ENCODE measurements at regions not wholly inside any gene's neighbourhood (a gene's known extent, or its start where the extent isn't known, plus 50 kb on each side); places are given as distances from the start of the nearest gene placed in this dataset.
"Not testable (repeated sequence)": the region's sequence is repeated elsewhere in the genome, so short reads cannot be mapped to it uniquely, and the experiment has no call there.

- Histone ChIP-seq H3K4me1 (ENCODE audit: insufficient read depth, low read length) (no peaks in the 10 kb centered on the region), H3K27me3 (ENCODE audit: low read length) (peaks cover 2% of the 10 kb centered on the region; the same call in 1 of the 2 replicates), H2AFZ (ENCODE audit: low read length) (no peak overlapping the region), H3K9me2 (replicated peaks; ENCODE audit: low read length) (no peaks in the 10 kb centered on the region), H3K4me2 (ENCODE audit: low read length) (no peak overlapping the region), H4K20me1 (ENCODE audit: low read length) (no peaks in the 10 kb centered on the region), H3K9me3 (ENCODE audit: low read length) (no peaks in the 10 kb centered on the region), H3K27ac (ENCODE audit: low read length) (no peak overlapping the region), H3K9ac (ENCODE audit: low read length) (no peak overlapping the region), H3K4me3 (ENCODE audit: low read length) (no peak overlapping the region), H3F3A (ENCODE audit: low read length, unreplicated experiment) (no peaks in the 10 kb centered on the region), H3K36me3 (ENCODE audit: low read depth, low read length) (no peaks in the 10 kb centered on the region), H3K79me2 (ENCODE audit: low read length) (no peaks in the 10 kb centered on the region)
- DNase-seq (peak; percentile 29), ATAC-seq (peak; percentile 59; the same call in 1 of the 2 replicates)
- TF ChIP-seq CTCF (conservative IDR thresholded peaks at IDR 0.05; ENCODE audit: low read depth, low read length): no peak
- no peak for TF ChIP-seq EZH2phosphoT487 (IDR thresholded peaks at IDR 0.05; ENCODE audit: borderline replicate concordance, low read length)
- no peak for TF ChIP-seq EZH2 (IDR thresholded peaks at IDR 0.05; ENCODE audit: low read length, unreplicated experiment)
- CTCF ChIA-PET: no interaction called here
- POLR2A ChIA-PET (ENCODE audit: unreplicated experiment): no interaction called here
- no TSS peak for BruUV-seq (replicated peaks)
- intact Hi-C loops (cut with micrococcal nuclease): no loop called here
Observed at GRCh38 chr3:109413049-109413448, 75.7 kb upstream of the DPPA4 start.

GRCh38 chr3:109411547-109411946, 74.2 kb upstream of the DPPA4 start:
- ATAC-seq (no peak), DNase-seq (no peak)
- Histone ChIP-seq H3K4me2 (ENCODE audit: low read length) (no peak overlapping the region), H3K9ac (ENCODE audit: low read length) (no peak overlapping the region), H3K4me3 (ENCODE audit: low read length) (no peak overlapping the region), H3K27me3 (ENCODE audit: low read length) (peaks cover 2% of the 10 kb centered on the region; the same call in 1 of the 2 replicates), H3K4me1 (ENCODE audit: insufficient read depth, low read length) (no peaks in the 10 kb centered on the region), H3K27ac (ENCODE audit: low read length) (no peak overlapping the region), H3K79me2 (ENCODE audit: low read length) (no peaks in the 10 kb centered on the region), H3F3A (ENCODE audit: low read length, unreplicated experiment) (no peaks in the 10 kb centered on the region), H4K20me1 (ENCODE audit: low read length) (no peaks in the 10 kb centered on the region), H3K36me3 (ENCODE audit: low read depth, low read length) (no peaks in the 10 kb centered on the region), H2AFZ (ENCODE audit: low read length) (no peak overlapping the region), H3K9me3 (ENCODE audit: low read length) (no peaks in the 10 kb centered on the region), H3K9me2 (replicated peaks; ENCODE audit: low read length) (no peaks in the 10 kb centered on the region)
- BruUV-seq (replicated peaks): no TSS peak
- TF ChIP-seq EZH2phosphoT487 (IDR thresholded peaks at IDR 0.05; ENCODE audit: borderline replicate concordance, low read length) (no peak), EZH2 (IDR thresholded peaks at IDR 0.05; ENCODE audit: low read length, unreplicated experiment) (no peak), CTCF (conservative IDR thresholded peaks at IDR 0.05; ENCODE audit: low read depth, low read length) (no peak)
- intact Hi-C loops (cut with micrococcal nuclease): no loop called here
- POLR2A ChIA-PET (ENCODE audit: unreplicated experiment): no interaction called here
- CTCF ChIA-PET: no interaction called here

GRCh38 chr3:109396806-109397205, 59.5 kb upstream of the DPPA4 start:
- TF ChIP-seq EZH2phosphoT487 (IDR thresholded peaks at IDR 0.05; ENCODE audit: borderline replicate concordance, low read length): no peak
- TF ChIP-seq EZH2 (IDR thresholded peaks at IDR 0.05; ENCODE audit: low read length, unreplicated experiment): no peak
- TF ChIP-seq CTCF (conservative IDR thresholded peaks at IDR 0.05; ENCODE audit: low read depth, low read length): no peak
- H3K27me3 ChIP-seq (ENCODE audit: low read length): no peaks in the 10 kb centered on the region; the same call in 1 of the 2 replicates
- ATAC-seq (no peak), DNase-seq (no peak)
- H3K9me2 ChIP-seq (replicated peaks; ENCODE audit: low read length): no peaks in the 10 kb centered on the region
- H4K20me1 ChIP-seq (ENCODE audit: low read length): no peaks in the 10 kb centered on the region
- no peaks in the 10 kb centered on the region for H3F3A ChIP-seq (ENCODE audit: low read length, unreplicated experiment)
- intact Hi-C loops (cut with micrococcal nuclease): loop anchor here (5.0 kb wide), 1 partner anchor 375 kb away; no protein-coding TSS in a partner anchor
- H3K4me3 ChIP-seq (ENCODE audit: low read length): no peak overlapping the region
- no peaks in the 10 kb centered on the region for H3K4me1 ChIP-seq (ENCODE audit: insufficient read depth, low read length)
- no peak overlapping the region for H3K27ac ChIP-seq (ENCODE audit: low read length)
- no peak overlapping the region for H3K4me2 ChIP-seq (ENCODE audit: low read length)
- no peaks in the 10 kb centered on the region for H3K36me3 ChIP-seq (ENCODE audit: low read depth, low read length)
- ChIA-PET POLR2A (ENCODE audit: unreplicated experiment) (no interaction called here), CTCF (no interaction called here)
- H3K9ac ChIP-seq (ENCODE audit: low read length): no peak overlapping the region
- BruUV-seq (replicated peaks): no TSS peak
- no peaks in the 10 kb centered on the region for H3K9me3 ChIP-seq (ENCODE audit: low read length)
- H2AFZ ChIP-seq (ENCODE audit: low read length): no peak overlapping the region
- no peaks in the 10 kb centered on the region for H3K79me2 ChIP-seq (ENCODE audit: low read length)

GRCh38 chr3:109393728-109394127, 56.4 kb upstream of the DPPA4 start:
- CTCF ChIA-PET: not testable (repeated sequence)

More at GRCh38 chr3:109393728-109394127, 56.4 kb upstream of the DPPA4 start:
- H3K36me3 ChIP-seq (ENCODE audit: low read depth, low read length); H3K4me1 ChIP-seq (ENCODE audit: insufficient read depth, low read length); ATAC-seq; H3K4me3 ChIP-seq (ENCODE audit: low read length); H3K79me2 ChIP-seq (ENCODE audit: low read length); H4K20me1 ChIP-seq (ENCODE audit: low read length); H3K27ac ChIP-seq (ENCODE audit: low read length); H3K9me2 ChIP-seq (replicated peaks; ENCODE audit: low read length); H3K27me3 ChIP-seq (ENCODE audit: low read length); DNase-seq; H3F3A ChIP-seq (ENCODE audit: low read length, unreplicated experiment); H2AFZ ChIP-seq (ENCODE audit: low read length); H3K9ac ChIP-seq (ENCODE audit: low read length); intact Hi-C loops (cut with micrococcal nuclease); BruUV-seq (replicated peaks); H3K4me2 ChIP-seq (ENCODE audit: low read length); H3K9me3 ChIP-seq (ENCODE audit: low read length); POLR2A ChIA-PET (ENCODE audit: unreplicated experiment): not testable (repeated sequence)

Data from PC-3 (cell line).